ENCODE measurements at regions not wholly inside any gene's neighbourhood (a gene's known extent, or its start where the extent isn't known, plus 50 kb on each side); places are given as distances from the start of the nearest gene placed in this dataset.

- Mint-ChIP-seq H3K4me1 (peaks cover 41% of the 10 kb centered on the region), H3K36me3 (no peaks in the 10 kb centered on the region), H3K27me3 (ENCODE audit: low read depth) (no peaks in the 10 kb centered on the region), H3K9me3 (no peaks in the 10 kb centered on the region), H3K27ac (no peak overlapping the region), H3K4me3 (no peak overlapping the region)
- TF ChIP-seq CTCF (IDR thresholded peaks at IDR 0.05; ENCODE audit: unreplicated experiment): no peak
- no peak for DNase-seq (ENCODE audit: low spot score in 2 of 2, unreplicated experiment in 2 of 2)
Measured at GRCh38 chr6:170228946-170229310, 62.0 kb downstream of the DLL1 start.

DNA sequence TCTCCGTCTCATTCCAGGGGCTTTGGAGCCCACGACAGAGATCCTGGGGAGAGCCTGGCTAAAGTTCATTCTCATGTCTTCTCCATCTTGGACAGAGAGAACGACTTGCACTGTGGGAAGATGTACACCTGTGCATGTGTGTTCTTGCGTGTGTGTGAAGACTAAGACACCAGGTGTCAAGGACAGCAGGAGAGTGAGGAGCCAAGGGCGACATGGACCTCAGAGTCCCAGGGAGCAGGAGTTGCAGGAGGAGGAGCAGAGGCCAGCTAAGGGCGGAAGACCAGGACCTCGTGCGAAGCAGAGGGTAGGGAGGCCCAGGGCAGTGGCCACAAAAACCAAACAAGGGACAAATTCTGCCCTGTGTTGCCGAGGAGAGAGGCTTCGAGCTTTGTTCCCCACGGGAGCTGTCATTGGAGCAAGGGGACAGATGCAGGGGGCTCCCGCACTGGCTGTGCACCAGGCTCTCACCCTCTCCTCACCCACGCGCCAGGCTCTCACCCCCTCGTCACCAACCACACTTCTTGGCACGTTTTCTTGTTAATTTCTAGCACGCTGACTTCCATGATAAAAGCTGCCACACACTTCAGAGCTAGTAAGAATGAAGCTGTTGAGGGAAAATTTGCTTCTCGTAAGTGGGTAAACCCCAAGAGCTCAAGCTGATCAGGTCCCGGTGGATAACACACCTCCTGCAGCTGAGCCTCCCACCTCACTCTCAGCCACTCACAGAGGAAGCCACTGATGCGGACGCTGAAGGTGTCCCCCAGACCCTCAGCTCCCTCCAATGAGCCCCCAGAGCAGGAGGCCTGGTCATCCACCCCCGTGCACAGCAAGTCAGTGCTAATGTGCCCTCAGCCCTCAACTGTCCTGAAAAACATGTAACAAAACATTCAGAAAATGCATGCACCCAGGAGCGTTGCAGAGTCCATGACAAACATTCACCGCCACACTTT is 62.6 kb downstream of the DLL1 start:
- Mint-ChIP-seq H3K36me3 (no peaks in the 10 kb centered on the region), H3K4me1 (peaks cover 46% of the 10 kb centered on the region), H3K4me3 (no peak overlapping the region), H3K9me3 (no peaks in the 10 kb centered on the region), H3K27ac (no peak overlapping the region), H3K27me3 (ENCODE audit: low read depth) (no peaks in the 10 kb centered on the region)
- no peak for TF ChIP-seq CTCF (IDR thresholded peaks at IDR 0.05; ENCODE audit: unreplicated experiment)
- no peak for DNase-seq (ENCODE audit: low spot score in 2 of 2, unreplicated experiment in 2 of 2)

DNA sequence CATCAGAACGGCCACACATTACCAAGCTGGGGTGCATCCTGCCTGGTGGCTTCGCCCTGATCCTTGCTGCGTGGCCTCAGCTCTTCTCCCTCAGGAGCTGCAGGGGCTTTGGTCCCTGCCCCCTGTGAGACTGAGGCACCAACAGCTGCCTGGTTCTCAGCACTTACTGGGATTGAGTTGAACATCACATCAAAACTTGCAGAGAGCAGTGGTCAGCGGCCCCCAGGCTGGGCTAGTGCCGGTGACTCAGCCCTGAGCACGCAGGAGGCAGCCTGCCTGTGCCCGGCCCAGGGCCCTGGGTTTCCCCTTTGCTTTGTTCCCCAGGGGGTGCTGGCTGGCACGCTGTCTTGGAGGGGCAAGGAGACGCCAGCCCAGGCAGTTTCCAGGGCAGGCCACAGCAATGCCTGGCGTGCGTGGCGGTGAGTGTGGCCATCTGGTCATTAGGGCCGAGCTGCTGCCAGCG is 63.3 kb downstream of the DLL1 start:
- DNase-seq (ENCODE audit: low spot score in 2 of 2, unreplicated experiment in 2 of 2): no peak
- TF ChIP-seq CTCF (IDR thresholded peaks at IDR 0.05; ENCODE audit: unreplicated experiment): no peak
- H3K36me3 Mint-ChIP-seq: no peaks in the 10 kb centered on the region
- no peak overlapping the region for H3K4me3 Mint-ChIP-seq
- H3K9me3 Mint-ChIP-seq: no peaks in the 10 kb centered on the region
- H3K4me1 Mint-ChIP-seq: peaks cover 53% of the 10 kb centered on the region
- no peaks in the 10 kb centered on the region for H3K27me3 Mint-ChIP-seq (ENCODE audit: low read depth)
- H3K27ac Mint-ChIP-seq: no peak overlapping the region

- no peak for TF ChIP-seq CTCF (IDR thresholded peaks at IDR 0.05; ENCODE audit: unreplicated experiment)
- H3K36me3 Mint-ChIP-seq: no peaks in the 10 kb centered on the region
- DNase-seq (ENCODE audit: low spot score in 2 of 2, unreplicated experiment in 2 of 2): no peak
- H3K9me3 Mint-ChIP-seq: no peaks in the 10 kb centered on the region
- H3K4me1 Mint-ChIP-seq: peaks cover 55% of the 10 kb centered on the region
- H3K27ac Mint-ChIP-seq: no peak overlapping the region
- no peaks in the 10 kb centered on the region for H3K27me3 Mint-ChIP-seq (ENCODE audit: low read depth)
- no peak overlapping the region for H3K4me3 Mint-ChIP-seq
Measured at GRCh38 chr6:170226647-170227046, 64.2 kb downstream of the DLL1 start.

DNA sequence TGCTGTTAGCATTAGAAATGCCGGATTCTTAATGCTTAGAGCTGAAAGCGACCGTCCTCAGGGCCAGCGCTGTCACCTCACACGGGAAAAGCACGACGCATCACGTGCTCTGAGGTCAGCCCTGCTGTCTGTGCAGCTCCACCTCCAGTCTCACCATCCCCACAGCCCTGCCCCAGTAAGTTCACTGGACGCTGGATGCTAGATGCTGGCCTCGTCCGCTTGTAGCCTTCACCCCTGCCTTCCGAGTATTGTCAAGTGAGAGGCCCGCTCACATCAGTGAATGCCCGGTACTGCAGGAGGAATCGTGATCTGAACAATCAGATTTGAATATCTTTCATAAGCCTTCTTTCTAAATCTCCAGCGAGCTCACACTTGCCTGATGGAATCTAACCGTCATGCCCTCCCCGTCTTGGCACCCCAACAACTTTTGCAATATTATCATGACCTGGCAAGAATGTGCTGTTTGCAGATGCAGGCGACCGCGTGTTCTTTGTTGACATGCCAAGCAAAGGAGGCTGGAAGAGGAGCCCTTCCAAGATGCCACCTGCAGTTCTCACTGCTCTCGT is 64.9 kb downstream of the DLL1 start:
- H3K4me3 Mint-ChIP-seq: no peak overlapping the region
- H3K4me1 Mint-ChIP-seq: peaks cover 49% of the 10 kb centered on the region
- TF ChIP-seq CTCF (IDR thresholded peaks at IDR 0.05; ENCODE audit: unreplicated experiment): no peak
- DNase-seq (ENCODE audit: low spot score in 2 of 2, unreplicated experiment in 2 of 2): peak in 1 of 2 experiments; percentile 37
- H3K27me3 Mint-ChIP-seq (ENCODE audit: low read depth): no peaks in the 10 kb centered on the region
- no peaks in the 10 kb centered on the region for H3K36me3 Mint-ChIP-seq
- peak overlapping the region; percentile 98 for H3K27ac Mint-ChIP-seq
- no peaks in the 10 kb centered on the region for H3K9me3 Mint-ChIP-seq
